AG09319 (cell line): ENCODE measurements at regions not wholly inside any gene's neighbourhood (a gene's known extent, or its start where the extent isn't known, plus 50 kb on each side); places are given as distances from the start of the nearest gene placed in this dataset.
A peak's percentile ranks its signal among the peaks of the same experiment; 100 is the strongest.

Experiments used
- DNase-seq: peaks from one replicate; pipeline ENCODE4 v3.0.0-alpha.2; 2010; ENCODE audit warnings: low read depth; ENCODE audit errors: extremely low read depth
- CTCF ChIP-seq: IDR thresholded peaks from 2 replicates; pipeline ENCODE4 v1.5.1; 2011; ENCODE audit warnings: low read depth, mild to moderate bottlenecking, inconsistent platforms, low read length, moderate library complexity

GRCh38 chr2:215882689-215883088 lies 130.7 kb downstream of the MREG start:
- TF ChIP-seq CTCF: no peak
- DNase-seq: no peak

- DNase-seq: no peak
- no peak for TF ChIP-seq CTCF
These were observed 131.8 kb downstream of the MREG start for GRCh38 chr2:215881582-215881981.

GRCh38 chr2:215880970-215881369 lies 132.4 kb downstream of the MREG start:
- no peak for TF ChIP-seq CTCF
- DNase-seq: no peak

- TF ChIP-seq CTCF: no peak
- DNase-seq: no peak
These were observed 133.1 kb downstream of the MREG start for GRCh38 chr2:215879977-215880940.

GRCh38 chr2:215879331-215879730 lies 134.0 kb downstream of the MREG start:
- TF ChIP-seq CTCF: no peak
- DNase-seq: no peak

GRCh38 chr2:215878476-215879063 lies 134.8 kb downstream of the MREG start:
- DNase-seq: peak; percentile 16

More at GRCh38 chr2:215878476-215879063, 134.8 kb downstream of the MREG start:
- no peak for TF ChIP-seq CTCF
